ENCODE measurements at regions not wholly inside any gene's neighbourhood (a gene's known extent, or its start where the extent isn't known, plus 50 kb on each side); places are given as distances from the start of the nearest gene placed in this dataset.
A peak's percentile ranks its signal among the peaks of the same experiment; 100 is the strongest.

- ATAC-seq (no peak), DNase-seq (ENCODE audit: low spot score) (no peak)
Measured at GRCh38 chr4:14807856-14808255, 194.4 kb upstream of the CPEB2 start.

- ATAC-seq (no peak), DNase-seq (ENCODE audit: low spot score) (no peak)
Measured at GRCh38 chr4:14809203-14809602, 193.1 kb upstream of the CPEB2 start.

- DNase-seq (ENCODE audit: low spot score) (no peak), ATAC-seq (no peak)
Measured at GRCh38 chr4:14810121-14810520, 192.2 kb upstream of the CPEB2 start.

GRCh38 chr4:14810568-14810967 is 191.7 kb upstream of the CPEB2 start:
- no peak for DNase-seq (ENCODE audit: low spot score)
- no peak for ATAC-seq

GRCh38 chr4:14812101-14812500 is 190.2 kb upstream of the CPEB2 start:
- ATAC-seq (no peak), DNase-seq (ENCODE audit: low spot score) (no peak)

GRCh38 chr4:14816623-14817261 is 185.5 kb upstream of the CPEB2 start:
- DNase-seq (ENCODE audit: low spot score) (no peak), ATAC-seq (no peak)

- ATAC-seq (no peak), DNase-seq (ENCODE audit: low spot score) (no peak)
Measured at GRCh38 chr4:14824189-14824588, 178.1 kb upstream of the CPEB2 start.

- no peak for ATAC-seq
- DNase-seq (ENCODE audit: low spot score) = no peak
Measured at GRCh38 chr4:14827111-14827510, 175.2 kb upstream of the CPEB2 start.

GRCh38 chr4:14829795-14830194 is 172.5 kb upstream of the CPEB2 start:
- ATAC-seq (peak; percentile 91), DNase-seq (ENCODE audit: low spot score) (peak; percentile 66)

GRCh38 chr4:14831416-14831815 is 170.9 kb upstream of the CPEB2 start:
- DNase-seq (ENCODE audit: low spot score) (no peak), ATAC-seq (no peak)

- ATAC-seq = no peak
- no peak for DNase-seq (ENCODE audit: low spot score)
Measured at GRCh38 chr4:14833053-14833452, 169.2 kb upstream of the CPEB2 start.

- no peak for DNase-seq (ENCODE audit: low spot score)
- ATAC-seq = no peak
Measured at GRCh38 chr4:14834382-14834781, 167.9 kb upstream of the CPEB2 start.

- ATAC-seq = peak; percentile 40
- DNase-seq (ENCODE audit: low spot score) = no peak
Measured at GRCh38 chr4:14835288-14835687, 167.0 kb upstream of the CPEB2 start.

- DNase-seq (ENCODE audit: low spot score) = no peak
- ATAC-seq = peak; percentile 39
Measured at GRCh38 chr4:14835708-14836425, 166.4 kb upstream of the CPEB2 start.

GRCh38 chr4:14837860-14838259 is 164.4 kb upstream of the CPEB2 start:
- DNase-seq (ENCODE audit: low spot score) (no peak), ATAC-seq (peak; percentile 58)

- no peak for DNase-seq (ENCODE audit: low spot score)
- ATAC-seq = no peak
Measured at GRCh38 chr4:14841801-14842768, 160.2 kb upstream of the CPEB2 start.

- DNase-seq (ENCODE audit: low spot score) (no peak), ATAC-seq (no peak)
Measured at GRCh38 chr4:14842964-14843630, 159.2 kb upstream of the CPEB2 start.

GRCh38 chr4:14844061-14844460 is 158.2 kb upstream of the CPEB2 start:
- ATAC-seq (no peak), DNase-seq (ENCODE audit: low spot score) (no peak)

- no peak for ATAC-seq
Measured at GRCh38 chr4:14848229-14848628, 154.1 kb upstream of the CPEB2 start.

GRCh38 chr4:14850455-14851097 is 151.7 kb upstream of the CPEB2 start:
- DNase-seq (ENCODE audit: low spot score) (no peak), ATAC-seq (no peak)

More at GRCh38 chr4:14848229-14848628, 154.1 kb upstream of the CPEB2 start:
- no peak for DNase-seq (ENCODE audit: low spot score)
